ENCODE measurements at regions not wholly inside any gene's neighbourhood (a gene's known extent, or its start where the extent isn't known, plus 50 kb on each side); places are given as distances from the start of the nearest gene placed in this dataset.
A peak's percentile ranks its signal among the peaks of the same experiment; 100 is the strongest.
"Not testable (repeated sequence)": the region's sequence is repeated elsewhere in the genome, so short reads cannot be mapped to it uniquely, and the experiment has no call there.

DNA sequence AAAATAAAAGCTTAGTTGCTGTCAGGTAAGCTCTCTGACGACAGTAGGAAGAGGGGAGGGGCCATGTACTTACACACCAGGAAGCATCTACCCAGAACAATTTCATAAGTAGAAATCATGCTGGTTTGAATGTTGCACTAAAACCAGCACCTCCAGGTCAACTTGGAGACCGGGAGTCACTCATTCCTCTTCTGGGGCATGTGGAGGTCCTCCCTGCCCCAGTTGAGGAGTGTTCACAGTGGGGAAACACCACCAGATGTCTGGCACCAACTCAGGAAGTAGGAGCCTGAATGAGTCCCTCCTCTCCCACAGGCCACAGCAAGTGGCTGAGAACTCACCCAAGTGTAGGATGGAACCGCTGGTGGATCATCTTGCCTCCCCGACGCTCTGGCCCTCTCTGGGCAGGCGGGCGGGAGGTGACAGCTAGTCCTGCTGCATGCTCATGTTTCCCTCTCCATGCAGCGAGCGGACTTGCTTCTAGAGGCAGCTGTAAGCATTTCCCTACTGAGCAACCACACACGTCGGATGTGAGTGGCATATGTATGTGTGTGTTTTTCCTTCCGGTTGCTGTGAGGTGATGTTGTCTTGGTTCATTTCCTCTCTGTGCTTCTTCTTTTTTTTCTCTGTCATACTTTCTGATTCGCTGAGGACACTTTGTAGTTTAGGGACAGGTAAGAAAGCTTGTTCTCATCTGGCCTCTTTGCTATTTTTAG is 149.5 kb upstream of the NEDD9 start:
- Mint-ChIP-seq H3K4me3 (peak overlapping the region; percentile 85), H3K27ac (peak overlapping the region; percentile 95), H3K4me1 (ENCODE audit: low read depth) (peaks cover 71% of the 10 kb centered on the region), H3K9me3 (peaks cover 3% of the 10 kb centered on the region), H3K36me3 (ENCODE audit: low read depth) (peaks cover 34% of the 10 kb centered on the region), H3K27me3 (no peaks in the 10 kb centered on the region)
- peak; percentile 75 for DNase-seq

DNA sequence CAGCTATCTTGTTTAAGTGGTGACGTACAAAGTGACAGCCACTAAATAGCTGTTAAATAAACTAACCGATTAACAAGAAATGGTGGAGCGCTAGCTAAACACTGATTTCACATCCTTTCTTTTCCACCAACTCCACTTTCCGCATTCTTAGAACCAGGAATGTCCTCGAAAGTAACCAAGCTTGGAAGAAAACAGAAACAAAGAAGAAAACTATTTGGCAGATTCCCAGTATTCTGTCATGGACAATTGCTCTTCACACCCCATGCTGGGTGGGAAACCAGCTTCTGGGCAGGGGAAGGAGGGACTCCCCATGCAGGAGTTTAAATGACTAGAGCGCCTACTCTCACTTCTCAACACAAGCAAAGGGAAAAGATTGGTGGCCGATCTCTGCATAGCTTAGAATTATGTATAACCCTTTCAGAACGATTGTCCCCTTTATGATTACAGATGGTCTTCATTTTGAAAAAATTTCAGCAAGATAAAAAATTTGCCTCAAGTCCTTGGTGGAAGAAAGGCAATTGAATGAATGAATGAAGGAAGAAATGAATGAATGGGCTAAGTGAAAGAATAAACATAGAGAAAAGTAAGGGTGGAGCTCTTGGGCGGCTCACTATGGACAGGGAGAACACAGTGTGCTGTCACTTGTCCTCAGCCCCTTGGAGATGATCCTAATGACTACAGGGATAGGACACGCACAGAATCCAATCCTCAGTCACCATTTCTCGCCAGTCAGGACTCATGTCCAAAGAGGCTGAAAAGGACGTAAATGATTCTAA is 148.7 kb upstream of the NEDD9 start:
- DNase-seq: no peak
- Mint-ChIP-seq H3K27ac (peak overlapping the region; percentile 95), H3K36me3 (ENCODE audit: low read depth) (peaks cover 41% of the 10 kb centered on the region), H3K27me3 (no peaks in the 10 kb centered on the region), H3K9me3 (peaks cover 3% of the 10 kb centered on the region), H3K4me3 (peak overlapping the region; percentile 85), H3K4me1 (ENCODE audit: low read depth) (peaks cover 70% of the 10 kb centered on the region)

DNA sequence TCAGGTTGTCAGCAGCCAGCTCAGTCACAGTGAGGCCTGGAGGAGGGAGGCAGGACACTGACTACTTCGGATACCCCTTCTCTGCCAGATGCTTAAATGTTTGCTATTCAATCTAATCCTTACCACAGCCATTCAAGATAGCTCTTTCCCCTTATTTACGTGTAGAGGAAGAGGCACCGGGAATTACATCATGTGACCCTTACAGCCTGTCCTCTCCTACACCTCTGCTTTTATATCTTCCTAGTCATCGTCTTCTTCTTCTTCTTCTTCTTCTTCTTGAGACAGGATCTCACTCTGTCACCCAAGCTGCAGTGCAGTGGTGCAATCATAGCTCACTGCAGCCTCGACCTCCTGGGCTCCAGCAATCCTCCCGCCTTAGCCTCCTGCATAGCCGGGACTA is 148.1 kb upstream of the NEDD9 start:
- Mint-ChIP-seq H3K36me3 (ENCODE audit: low read depth) (peaks cover 47% of the 10 kb centered on the region), H3K4me1 (ENCODE audit: low read depth) (peaks cover 73% of the 10 kb centered on the region), H3K9me3 (peaks cover 4% of the 10 kb centered on the region), H3K27ac (no peak overlapping the region), H3K27me3 (no peaks in the 10 kb centered on the region), H3K4me3 (peak overlapping the region; percentile 85)
- DNase-seq: no peak

DNA sequence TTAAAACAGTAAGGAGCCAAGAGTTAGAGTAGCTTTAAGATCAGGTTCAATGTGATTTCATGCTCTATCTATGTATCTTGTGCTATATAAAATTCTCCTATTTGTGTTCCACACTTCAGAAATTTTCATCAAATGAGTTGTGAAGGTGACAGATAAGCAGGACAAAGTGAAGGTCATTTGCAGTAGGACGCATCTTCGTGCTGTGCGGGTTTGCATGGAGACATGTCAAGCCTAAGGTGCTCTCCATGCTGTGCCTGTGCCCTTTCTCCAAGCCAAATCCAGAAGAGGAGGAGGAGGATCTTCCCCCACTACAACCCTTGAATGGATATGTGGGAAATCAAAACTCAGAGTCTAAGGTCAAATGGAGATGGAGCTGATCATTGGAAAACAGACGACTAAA is 147.3 kb upstream of the NEDD9 start:
- H3K27me3 Mint-ChIP-seq: no peaks in the 10 kb centered on the region
- peaks cover 79% of the 10 kb centered on the region for H3K4me1 Mint-ChIP-seq (ENCODE audit: low read depth)
- no peak for DNase-seq
- no peak overlapping the region for H3K27ac Mint-ChIP-seq
- peaks cover 55% of the 10 kb centered on the region for H3K36me3 Mint-ChIP-seq (ENCODE audit: low read depth)
- H3K4me3 Mint-ChIP-seq: peak overlapping the region; percentile 85
- H3K9me3 Mint-ChIP-seq: peaks cover 7% of the 10 kb centered on the region

GRCh38 chr6:11378639-11379038 is 146.2 kb upstream of the NEDD9 start:
- no peak for DNase-seq

DNA sequence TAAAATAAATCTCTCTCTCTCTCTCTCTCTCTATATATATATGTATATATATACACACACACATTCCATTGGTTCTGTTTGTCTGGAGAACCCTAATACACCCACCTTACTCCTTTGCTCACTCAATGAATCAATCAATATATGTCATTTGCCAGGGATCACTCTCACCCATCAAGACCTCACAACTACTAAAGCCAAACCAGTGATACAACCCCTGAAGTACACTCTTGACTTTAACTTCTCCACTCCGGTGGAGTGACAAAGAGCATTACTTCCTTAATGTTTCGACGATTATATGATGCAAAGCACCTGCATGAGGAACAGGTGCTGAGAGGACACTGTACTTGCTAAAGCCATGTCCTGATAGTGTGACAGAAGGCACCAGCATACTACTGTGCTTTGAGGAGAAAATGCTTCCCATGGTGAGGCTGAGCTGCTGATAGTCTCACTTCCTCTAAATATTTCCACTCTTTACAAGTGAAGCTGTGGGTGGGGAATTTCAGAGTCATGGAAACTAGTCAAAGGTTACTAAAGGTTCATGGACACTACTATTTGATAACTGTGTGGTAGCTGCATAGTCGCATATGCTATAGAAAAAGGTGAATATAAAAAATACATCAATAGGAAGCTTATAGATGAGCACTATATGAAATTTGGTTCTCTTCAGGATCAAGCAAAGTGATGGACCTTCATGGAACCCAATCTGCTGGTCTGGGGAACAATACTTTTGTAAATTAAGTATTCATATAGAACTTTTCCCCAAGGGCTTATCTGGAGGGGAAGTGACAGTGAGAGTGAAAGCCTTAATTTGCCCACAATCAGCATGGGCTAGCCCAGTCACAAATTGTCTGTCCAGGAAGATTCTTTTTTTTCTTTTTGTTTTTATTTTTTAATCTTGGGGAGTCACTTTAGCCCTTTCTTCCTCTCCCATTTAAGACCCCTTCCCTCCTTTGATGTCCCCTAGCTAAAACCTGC is 141.9 kb upstream of the NEDD9 start:
- no peaks in the 10 kb centered on the region for H3K27me3 Mint-ChIP-seq
- peaks cover 69% of the 10 kb centered on the region for H3K36me3 Mint-ChIP-seq (ENCODE audit: low read depth)
- H3K9me3 Mint-ChIP-seq: peaks cover 7% of the 10 kb centered on the region
- peak overlapping the region; percentile 9 for H3K4me3 Mint-ChIP-seq
- DNase-seq: no peak
- peaks cover 84% of the 10 kb centered on the region for H3K4me1 Mint-ChIP-seq (ENCODE audit: low read depth)
- H3K27ac Mint-ChIP-seq: peak overlapping the region; percentile 81

More at GRCh38 chr6:11378639-11379038, 146.2 kb upstream of the NEDD9 start:
- no peak overlapping the region for H3K4me3 Mint-ChIP-seq
- H3K9me3 Mint-ChIP-seq: peaks cover 7% of the 10 kb centered on the region
- no peak overlapping the region for H3K27ac Mint-ChIP-seq
- H3K4me1 Mint-ChIP-seq (ENCODE audit: low read depth): peaks cover 84% of the 10 kb centered on the region
- H3K36me3 Mint-ChIP-seq (ENCODE audit: low read depth): peaks cover 60% of the 10 kb centered on the region
- H3K27me3 Mint-ChIP-seq: no peaks in the 10 kb centered on the region

DNA sequence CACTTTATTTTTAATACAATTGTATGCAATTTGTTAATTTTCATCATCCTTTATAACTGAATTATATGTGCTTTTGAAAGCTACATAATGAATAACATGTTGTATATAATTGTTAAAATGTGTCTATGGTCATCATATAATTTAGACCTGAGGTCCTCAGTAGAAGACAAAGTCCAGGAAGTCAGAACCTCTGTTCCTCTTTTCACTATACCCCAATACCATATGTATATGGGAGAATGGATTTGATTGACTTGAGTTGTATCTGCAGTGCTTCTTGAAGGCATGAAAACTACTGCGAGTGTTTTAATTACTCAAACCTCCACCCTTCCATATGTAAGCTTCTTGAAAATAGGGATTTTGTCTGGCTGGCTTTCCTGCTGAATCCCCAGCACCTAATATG is 140.7 kb upstream of the NEDD9 start:
- H3K27ac Mint-ChIP-seq: no peak overlapping the region
- H3K27me3 Mint-ChIP-seq: no peaks in the 10 kb centered on the region
- H3K36me3 Mint-ChIP-seq (ENCODE audit: low read depth): peaks cover 64% of the 10 kb centered on the region
- peaks cover 7% of the 10 kb centered on the region for H3K9me3 Mint-ChIP-seq
- no peak for DNase-seq
- no peak overlapping the region for H3K4me3 Mint-ChIP-seq
- H3K4me1 Mint-ChIP-seq (ENCODE audit: low read depth): peaks cover 89% of the 10 kb centered on the region

DNA sequence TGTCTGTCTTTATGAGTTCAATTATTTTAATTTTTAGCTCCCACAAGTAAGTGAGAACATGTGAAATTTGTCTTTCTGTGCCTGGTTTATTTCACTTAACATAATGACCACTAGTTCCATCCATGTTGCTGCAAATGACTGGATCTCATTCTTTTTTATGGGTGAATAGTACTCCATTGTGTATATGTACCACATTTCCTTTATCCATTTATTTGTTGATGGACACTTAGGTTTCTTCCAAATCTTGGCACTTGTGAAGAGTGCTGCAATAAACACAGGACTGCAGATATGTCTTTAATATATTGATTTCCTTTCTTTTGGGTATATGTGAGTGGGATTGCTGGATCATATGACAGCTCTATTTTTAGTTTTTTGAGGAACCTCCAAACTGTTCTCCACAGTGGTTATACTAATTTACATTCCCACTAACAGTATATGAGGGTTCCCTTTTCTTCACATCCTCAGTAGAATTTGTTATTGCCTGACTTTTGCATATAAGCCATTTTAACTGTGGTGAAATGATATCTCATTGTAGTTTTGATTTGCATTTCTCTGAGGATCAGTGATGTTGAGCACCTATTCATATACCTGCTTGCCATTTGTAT is 139.8 kb upstream of the NEDD9 start:
- H3K4me1 Mint-ChIP-seq (ENCODE audit: low read depth): peaks cover 89% of the 10 kb centered on the region
- not testable (repeated sequence) for DNase-seq, H3K27me3 Mint-ChIP-seq, H3K27ac Mint-ChIP-seq, H3K9me3 Mint-ChIP-seq, H3K4me3 Mint-ChIP-seq
- H3K36me3 Mint-ChIP-seq (ENCODE audit: low read depth): peaks cover 55% of the 10 kb centered on the region

DNA sequence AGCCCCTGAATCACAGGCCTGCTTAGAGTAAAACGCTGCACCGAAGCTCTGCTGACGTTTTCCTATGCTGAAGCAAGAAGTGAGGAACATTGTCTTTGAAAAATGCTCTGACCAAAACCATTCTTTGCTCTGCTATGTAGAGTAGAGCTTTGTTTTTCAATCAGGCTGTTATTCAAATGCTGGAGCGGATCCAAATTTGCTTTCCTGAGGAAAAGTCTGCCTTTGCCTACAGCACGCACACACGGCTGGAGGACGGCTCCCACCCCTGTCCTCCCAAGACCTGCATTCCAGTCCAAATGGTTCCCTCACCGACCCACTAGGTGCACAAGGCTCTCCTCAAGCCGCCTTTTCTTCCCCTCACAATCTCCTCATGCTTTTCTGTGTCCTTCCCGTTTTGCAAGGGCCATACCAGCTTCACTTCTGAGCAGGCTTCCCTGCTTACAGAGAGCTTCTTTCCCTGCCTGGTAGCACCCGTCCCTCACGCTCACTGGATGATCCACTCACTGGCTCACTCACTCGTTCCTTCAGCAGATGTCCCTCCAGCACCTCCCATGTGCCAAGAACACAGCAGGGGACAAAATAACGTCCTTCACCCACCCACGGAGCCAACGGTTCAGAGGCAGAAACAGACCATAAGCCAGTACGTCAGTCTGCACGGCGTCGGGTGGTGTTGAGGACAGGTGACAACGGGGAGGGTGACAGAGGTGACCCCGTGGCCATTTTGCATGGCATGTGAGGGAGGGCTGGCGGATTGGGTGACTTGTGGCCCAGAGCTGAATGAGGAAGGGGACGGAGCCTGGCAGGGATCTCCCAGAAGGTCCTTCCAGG is 137.9 kb upstream of the NEDD9 start:
- H3K27me3 Mint-ChIP-seq: no peaks in the 10 kb centered on the region

DNA sequence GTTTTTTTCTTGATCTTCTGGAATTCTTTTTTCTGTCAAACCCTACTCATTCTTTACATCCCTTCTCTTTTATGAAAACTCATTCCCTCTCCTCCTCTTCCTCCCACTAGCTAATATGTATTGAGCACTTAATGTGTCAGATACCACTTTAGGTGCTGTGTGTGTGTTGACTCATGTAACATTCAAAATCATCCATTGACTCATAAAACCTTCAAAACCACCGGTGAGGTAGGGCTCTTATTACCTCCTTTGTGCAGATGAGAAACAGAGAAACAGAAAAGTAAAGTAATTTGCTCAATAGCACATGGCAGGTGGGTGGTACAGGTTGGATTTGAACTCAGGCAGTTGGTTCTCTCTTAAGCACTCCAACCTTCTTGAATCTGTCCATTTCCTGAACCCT is 136.3 kb upstream of the NEDD9 start:
- Mint-ChIP-seq H3K4me1 (ENCODE audit: low read depth) (peaks cover 92% of the 10 kb centered on the region), H3K9me3 (no peaks in the 10 kb centered on the region), H3K36me3 (ENCODE audit: low read depth) (peaks cover 40% of the 10 kb centered on the region), H3K27me3 (no peaks in the 10 kb centered on the region), H3K27ac (peak overlapping the region; percentile 85), H3K4me3 (no peak overlapping the region)
- no peak for DNase-seq

More for the DNA sequence above, 137.9 kb upstream of the NEDD9 start:
- Mint-ChIP-seq H3K4me3 (no peak overlapping the region), H3K27ac (peak overlapping the region; percentile 87), H3K36me3 (ENCODE audit: low read depth) (peaks cover 40% of the 10 kb centered on the region), H3K9me3 (peaks cover 2% of the 10 kb centered on the region), H3K4me1 (ENCODE audit: low read depth) (peaks cover 92% of the 10 kb centered on the region)
- no peak for DNase-seq

- Mint-ChIP-seq H3K36me3 (ENCODE audit: low read depth) (peaks cover 41% of the 10 kb centered on the region), H3K4me1 (ENCODE audit: low read depth) (peaks cover 94% of the 10 kb centered on the region), H3K9me3 (no peaks in the 10 kb centered on the region), H3K27me3 (no peaks in the 10 kb centered on the region), H3K4me3 (no peak overlapping the region), H3K27ac (peak overlapping the region; percentile 85)
- no peak for DNase-seq
These were observed 135.8 kb upstream of the NEDD9 start for GRCh38 chr6:11368264-11368663.

DNA sequence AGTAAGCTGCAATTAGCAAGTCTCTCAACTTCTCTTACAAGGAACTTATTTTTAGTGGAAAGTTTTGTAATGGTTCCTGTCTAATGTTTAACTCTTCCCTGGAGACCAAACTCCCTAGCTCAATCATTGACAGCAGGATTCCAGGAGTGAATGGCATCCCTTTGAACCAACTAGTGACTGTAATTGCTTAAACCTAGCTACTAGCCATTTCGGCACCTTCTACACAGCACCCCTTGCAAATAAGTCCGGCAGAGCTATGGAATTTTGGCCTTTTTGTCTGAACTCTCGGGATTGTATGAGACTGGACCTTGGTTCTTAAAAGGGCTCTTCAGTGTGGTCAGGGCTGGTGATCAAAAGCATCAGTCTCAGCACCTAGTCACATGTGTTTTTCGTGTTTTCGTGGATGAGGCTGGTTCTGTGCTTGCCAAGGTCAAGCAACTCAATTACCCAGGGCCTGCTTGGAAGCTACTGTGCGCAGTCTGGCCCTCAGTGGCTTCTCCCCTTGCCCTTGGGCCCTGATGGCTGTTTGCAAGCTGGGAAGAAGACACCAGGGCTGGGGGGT is 135.3 kb upstream of the NEDD9 start:
- Mint-ChIP-seq H3K4me3 (no peak overlapping the region), H3K27me3 (no peaks in the 10 kb centered on the region), H3K27ac (peak overlapping the region; percentile 83), H3K4me1 (ENCODE audit: low read depth) (peaks cover 94% of the 10 kb centered on the region), H3K9me3 (no peaks in the 10 kb centered on the region), H3K36me3 (ENCODE audit: low read depth) (peaks cover 40% of the 10 kb centered on the region)
- no peak for DNase-seq

DNA sequence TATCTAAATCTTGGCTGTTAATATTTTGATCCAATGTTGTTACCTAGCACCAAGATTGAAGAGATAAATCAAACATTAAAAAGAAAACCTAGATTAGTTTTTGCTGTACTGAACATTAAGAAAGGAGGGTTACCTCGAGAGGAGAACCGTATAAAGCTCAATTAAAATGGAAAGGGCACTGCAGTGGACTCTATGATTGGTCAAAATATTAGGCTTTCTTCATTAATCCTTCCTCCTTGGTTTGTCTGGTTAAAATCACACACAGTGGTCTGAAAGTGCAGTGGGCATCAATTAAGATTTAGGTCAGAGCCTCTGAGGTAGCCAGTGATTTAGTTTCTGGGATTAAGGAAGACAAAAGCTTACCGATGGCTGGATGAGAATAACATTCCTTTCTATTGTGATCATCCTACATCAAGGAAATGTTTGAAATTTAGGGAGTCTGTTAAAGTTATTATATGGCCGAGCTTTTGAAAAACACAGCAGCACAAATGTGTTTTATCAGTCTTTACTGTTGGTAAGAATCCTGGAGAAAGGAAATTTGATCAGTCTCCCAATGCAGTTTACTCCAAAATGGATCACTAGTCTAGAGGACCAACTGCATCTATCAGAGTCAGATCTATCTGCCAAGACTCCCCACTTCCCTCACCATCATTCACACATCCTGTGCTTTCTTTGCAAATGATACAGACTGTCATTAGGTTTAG is 134.6 kb upstream of the NEDD9 start:
- peaks cover 94% of the 10 kb centered on the region for H3K4me1 Mint-ChIP-seq (ENCODE audit: low read depth)
- no peak for DNase-seq
- H3K27me3 Mint-ChIP-seq: no peaks in the 10 kb centered on the region
- H3K4me3 Mint-ChIP-seq: peak overlapping the region; percentile 40
- peak overlapping the region; percentile 83 for H3K27ac Mint-ChIP-seq
- no peaks in the 10 kb centered on the region for H3K9me3 Mint-ChIP-seq
- H3K36me3 Mint-ChIP-seq (ENCODE audit: low read depth): peaks cover 34% of the 10 kb centered on the region

Data from activated T-cell treated with anti-CD3 and anti-CD28 coated beads, Interleukin-2, amount 50 U/mL, for 24 hours (primary cell).